Epidermal melanocyte (primary cell): ENCODE measurements at regions not wholly inside any gene's neighbourhood (a gene's known extent, or its start where the extent isn't known, plus 50 kb on each side); places are given as distances from the start of the nearest gene placed in this dataset.

Experiments used
- DNase-seq: peaks from one replicate; pipeline ENCODE4 v3.0.0; 2011; ENCODE audit warnings: low spot score; ENCODE audit not compliant: insufficient read length

- DNase-seq, result no peak
Observed at GRCh38 chr20:55610756-55611155, 394.6 kb downstream of the CBLN4 start.

GRCh38 chr20:55605594-55605993 lies 399.7 kb downstream of the CBLN4 start:
- DNase-seq, result no peak

GRCh38 chr20:55597526-55597925 lies 407.8 kb downstream of the CBLN4 start:
- no peak for DNase-seq

GRCh38 chr20:55596431-55596830 lies 408.9 kb downstream of the CBLN4 start:
- DNase-seq, result no peak

GRCh38 chr20:55592866-55593265 lies 412.5 kb downstream of the CBLN4 start:
- no peak for DNase-seq

GRCh38 chr20:55586610-55587009 lies 418.7 kb downstream of the CBLN4 start:
- no peak for DNase-seq

GRCh38 chr20:55584964-55585363 lies 420.4 kb downstream of the CBLN4 start:
- no peak for DNase-seq

- DNase-seq, result no peak
Observed at GRCh38 chr20:55584307-55584706, 421.0 kb downstream of the CBLN4 start.

- DNase-seq, result no peak
Observed at GRCh38 chr20:55583036-55583435, 422.3 kb downstream of the CBLN4 start.

GRCh38 chr20:55582498-55582897 lies 422.8 kb downstream of the CBLN4 start:
- no peak for DNase-seq

GRCh38 chr20:55581519-55581918 lies 423.8 kb downstream of the CBLN4 start:
- no peak for DNase-seq

GRCh38 chr20:55580475-55580874 lies 424.8 kb downstream of the CBLN4 start:
- DNase-seq, result no peak

- DNase-seq, result no peak
Observed at GRCh38 chr20:55579802-55580201, 425.5 kb downstream of the CBLN4 start.

- no peak for DNase-seq
Observed at GRCh38 chr20:55576981-55577380, 428.3 kb downstream of the CBLN4 start.

GRCh38 chr20:55569084-55569483 lies 436.2 kb downstream of the CBLN4 start:
- DNase-seq, result no peak

- DNase-seq, result no peak
Observed at GRCh38 chr20:55567826-55568225, 437.5 kb downstream of the CBLN4 start.

- DNase-seq, result no peak
Observed at GRCh38 chr20:55565096-55565773, 440.1 kb downstream of the CBLN4 start.

GRCh38 chr20:55561259-55561658 lies 444.1 kb downstream of the CBLN4 start:
- no peak for DNase-seq

GRCh38 chr20:55557191-55557590 lies 448.1 kb downstream of the CBLN4 start:
- no peak for DNase-seq

- no peak for DNase-seq
Observed at GRCh38 chr20:55555075-55555650, 450.2 kb downstream of the CBLN4 start.

- DNase-seq, result no peak
Observed at GRCh38 chr20:55544638-55545037, 460.7 kb downstream of the CBLN4 start.

- no peak for DNase-seq
Observed at GRCh38 chr20:55540486-55540885, 464.8 kb downstream of the CBLN4 start.

GRCh38 chr20:55540013-55540412 lies 465.3 kb downstream of the CBLN4 start:
- no peak for DNase-seq
